Right lobe of liver (tissue), 4 donors: ENCODE measurements at regions not wholly inside any gene's neighbourhood (a gene's known extent, or its start where the extent isn't known, plus 50 kb on each side); places are given as distances from the start of the nearest gene placed in this dataset.

Source experiments
- CTCF ChIP-seq, 4 donors: fragments of 200-600 bp in 3 of 4; fragments of 450-650 bp in 1 of 4; IDR thresholded peaks; one replicate each; pipeline versions ENCODE4 v1.5.1 to v1.8.0; 2016 to 2022; ENCODE audit warnings: antibody characterized with exemption in 4 of 4, mild to moderate bottlenecking in 2 of 4
- POLR2A ChIP-seq: fragments of 450-650 bp; IDR thresholded peaks from one replicate; pipeline ENCODE4 v1.6.1; 2017; ENCODE audit warnings: antibody characterized with exemption, mild to moderate bottlenecking
- donor health status: DM: no; HTN: no; CAD: no.
- donor health status: DM: no; HTN: no; CAD: no.
- donor health status: DM: no; HTN: yes; CAD: no.

- TF ChIP-seq CTCF (IDR thresholded peaks at IDR 0.05) (no peak), POLR2A (no peak)
These were observed 509.0 kb downstream of the PCDH19 start for GRCh38 chrX:99901091-99901490.
